ENCODE measurements at regions not wholly inside any gene's neighbourhood (a gene's known extent, or its start where the extent isn't known, plus 50 kb on each side); places are given as distances from the start of the nearest gene placed in this dataset.
"Not testable (repeated sequence)": the region's sequence is repeated elsewhere in the genome, so short reads cannot be mapped to it uniquely, and the experiment has no call there.

GRCh38 chr18:73101491-73101890 lies 233.7 kb upstream of the NETO1 start:
- not testable (repeated sequence) for DNase-seq (ENCODE audit: low read depth)

- no peak for DNase-seq (ENCODE audit: low read depth)
These were observed 232.0 kb upstream of the NETO1 start for GRCh38 chr18:73099759-73100158.

GRCh38 chr18:73093687-73094250 lies 226.0 kb upstream of the NETO1 start:
- no peak for DNase-seq (ENCODE audit: low read depth)

- no peak for DNase-seq (ENCODE audit: low read depth)
These were observed 220.7 kb upstream of the NETO1 start for GRCh38 chr18:73088445-73088844.

- DNase-seq (ENCODE audit: low read depth) = no peak
These were observed 219.6 kb upstream of the NETO1 start for GRCh38 chr18:73087282-73087977.

GRCh38 chr18:73079920-73080319 lies 212.1 kb upstream of the NETO1 start:
- DNase-seq (ENCODE audit: low read depth) = no peak

- no peak for DNase-seq (ENCODE audit: low read depth)
These were observed 193.0 kb upstream of the NETO1 start for GRCh38 chr18:73060666-73061288.

GRCh38 chr18:73059280-73059679 lies 191.5 kb upstream of the NETO1 start:
- no peak for DNase-seq (ENCODE audit: low read depth)

GRCh38 chr18:73047688-73048087 lies 179.9 kb upstream of the NETO1 start:
- no peak for DNase-seq (ENCODE audit: low read depth)

GRCh38 chr18:73045037-73045436 lies 177.2 kb upstream of the NETO1 start:
- DNase-seq (ENCODE audit: low read depth) = no peak

GRCh38 chr18:73043611-73044010 lies 175.8 kb upstream of the NETO1 start:
- DNase-seq (ENCODE audit: low read depth) = no peak

GRCh38 chr18:73043211-73043610 lies 175.4 kb upstream of the NETO1 start:
- DNase-seq (ENCODE audit: low read depth) = no peak

GRCh38 chr18:73040247-73040646 lies 172.5 kb upstream of the NETO1 start:
- no peak for DNase-seq (ENCODE audit: low read depth)

- no peak for DNase-seq (ENCODE audit: low read depth)
These were observed 170.5 kb upstream of the NETO1 start for GRCh38 chr18:73038336-73038735.

- no peak for DNase-seq (ENCODE audit: low read depth)
These were observed 156.2 kb upstream of the NETO1 start for GRCh38 chr18:73023975-73024374.

GRCh38 chr18:73009691-73010090 lies 141.9 kb upstream of the NETO1 start:
- no peak for DNase-seq (ENCODE audit: low read depth)

- no peak for DNase-seq (ENCODE audit: low read depth)
These were observed 140.1 kb upstream of the NETO1 start for GRCh38 chr18:73007915-73008308.

- DNase-seq (ENCODE audit: low read depth) = no peak
These were observed 139.6 kb upstream of the NETO1 start for GRCh38 chr18:73007195-73007914.

- DNase-seq (ENCODE audit: low read depth) = no peak
These were observed 138.5 kb upstream of the NETO1 start for GRCh38 chr18:73006331-73006730.

- no peak for DNase-seq (ENCODE audit: low read depth)
These were observed 136.5 kb upstream of the NETO1 start for GRCh38 chr18:73004260-73004659.

GRCh38 chr18:72999971-73000607 lies 132.3 kb upstream of the NETO1 start:
- no peak for DNase-seq (ENCODE audit: low read depth)

- no peak for DNase-seq (ENCODE audit: low read depth)
These were observed 127.8 kb upstream of the NETO1 start for GRCh38 chr18:72995558-72995957.
